ENCODE measurements at regions not wholly inside any gene's neighbourhood (a gene's known extent, or its start where the extent isn't known, plus 50 kb on each side); places are given as distances from the start of the nearest gene placed in this dataset.

GRCh38 chr15:75134748-75135147, 66.9 kb upstream of the C15orf39 start:
- DNase-seq (ENCODE audit: low read depth), result no peak

GRCh38 chr15:75136118-75136517, 65.6 kb upstream of the C15orf39 start:
- no peak for DNase-seq (ENCODE audit: low read depth)

GRCh38 chr15:75136758-75137157, 64.9 kb upstream of the C15orf39 start:
- DNase-seq (ENCODE audit: low read depth), result no peak

GRCh38 chr15:75138016-75138999, 63.4 kb upstream of the C15orf39 start:
- no peak for DNase-seq (ENCODE audit: low read depth)

GRCh38 chr15:75140080-75140879, 61.4 kb upstream of the C15orf39 start:
- DNase-seq (ENCODE audit: low read depth), result no peak

- DNase-seq (ENCODE audit: low read depth), result no peak
These were observed 59.2 kb upstream of the C15orf39 start for GRCh38 chr15:75142499-75142898.

GRCh38 chr15:75143738-75144334, 57.8 kb upstream of the C15orf39 start:
- no peak for DNase-seq (ENCODE audit: low read depth)

GRCh38 chr15:75145027-75145841, 56.4 kb upstream of the C15orf39 start:
- no peak for DNase-seq (ENCODE audit: low read depth)

- no peak for DNase-seq (ENCODE audit: low read depth)
These were observed 53.4 kb upstream of the C15orf39 start for GRCh38 chr15:75148280-75148679.

- peak; percentile 13 for DNase-seq (ENCODE audit: low read depth)
These were observed 51.6 kb upstream of the C15orf39 start for GRCh38 chr15:75149867-75150709.

- DNase-seq (ENCODE audit: low read depth), result no peak
These were observed 50.2 kb upstream of the C15orf39 start for GRCh38 chr15:75151214-75152128.
